DMS53 treated with DMSO at 0.1 percent for 48 hours (cell line): ENCODE measurements at regions not wholly inside any gene's neighbourhood (a gene's known extent, or its start where the extent isn't known, plus 50 kb on each side); places are given as distances from the start of the nearest gene placed in this dataset.

Experiments
- DNase-seq: peaks from one replicate; lab custom pipeline; 2025; ENCODE audit not compliant: unreplicated experiment; lab: John Stamatoyannopoulos, UW

GRCh38 chr14:97027256-97027999, 230.2 kb downstream of the VRK1 start:
- no peak for DNase-seq

GRCh38 chr14:97028382-97028781, 231.2 kb downstream of the VRK1 start:
- no peak for DNase-seq

GRCh38 chr14:97029800-97030199, 232.6 kb downstream of the VRK1 start:
- no peak for DNase-seq

GRCh38 chr14:97031530-97031929, 234.3 kb downstream of the VRK1 start:
- no peak for DNase-seq

- no peak for DNase-seq
Measured at GRCh38 chr14:97033556-97034081, 236.4 kb downstream of the VRK1 start.

- no peak for DNase-seq
Measured at GRCh38 chr14:97036086-97036852, 239.1 kb downstream of the VRK1 start.

- no peak for DNase-seq
Measured at GRCh38 chr14:97039717-97040363, 242.7 kb downstream of the VRK1 start.

- no peak for DNase-seq
Measured at GRCh38 chr14:97046967-97047366, 249.8 kb downstream of the VRK1 start.

GRCh38 chr14:97052001-97052400, 254.8 kb downstream of the VRK1 start:
- DNase-seq, result no peak

GRCh38 chr14:97053941-97054340, 256.8 kb downstream of the VRK1 start:
- DNase-seq, result no peak

- DNase-seq, result no peak
Measured at GRCh38 chr14:97055355-97055754, 258.2 kb downstream of the VRK1 start.

GRCh38 chr14:97056086-97056485, 258.9 kb downstream of the VRK1 start:
- DNase-seq, result no peak

GRCh38 chr14:97057238-97058073, 260.3 kb downstream of the VRK1 start:
- DNase-seq, result no peak

GRCh38 chr14:97058074-97058467, 260.9 kb downstream of the VRK1 start:
- no peak for DNase-seq

GRCh38 chr14:97058589-97058988, 261.4 kb downstream of the VRK1 start:
- no peak for DNase-seq

GRCh38 chr14:97061198-97061597, 264.0 kb downstream of the VRK1 start:
- DNase-seq, result no peak

GRCh38 chr14:97061714-97062113, 264.5 kb downstream of the VRK1 start:
- DNase-seq, result no peak

GRCh38 chr14:97065305-97066067, 268.3 kb downstream of the VRK1 start:
- DNase-seq, result no peak

GRCh38 chr14:97066068-97066899, 269.1 kb downstream of the VRK1 start:
- DNase-seq, result no peak
